Mucosa of descending colon (tissue), 3 donors: ENCODE measurements at regions not wholly inside any gene's neighbourhood (a gene's known extent, or its start where the extent isn't known, plus 50 kb on each side); places are given as distances from the start of the nearest gene placed in this dataset.

Source experiments
- ATAC-seq: fragments of 200-7000 bp; cut with Tn5 transposase; one replicate; pipeline ENCODE4 v1.9.1; 2020; ENCODE audit warnings: mild to moderate bottlenecking, moderate library complexity
- DNase-seq, 3 donors: peaks; one replicate each; pipeline ENCODE4 v3.0.0-alpha.2; 2020
- H3K36me3 ChIP-seq: fragments of 200-600 bp; one replicate; pipeline ENCODE4 v1.8.0; 2021; ENCODE audit warnings: low read depth, mild to moderate bottlenecking
- H3K4me1 ChIP-seq: fragments of 200-600 bp; one replicate; pipeline ENCODE4 v1.8.0; 2021; ENCODE audit warnings: low read depth, mild to moderate bottlenecking
- H3K4me3 ChIP-seq: fragments of 200-600 bp; one replicate; pipeline ENCODE4 v1.8.0; 2021; ENCODE audit warnings: mild to moderate bottlenecking
- H3K9me3 ChIP-seq: fragments of 200-600 bp; one replicate; pipeline ENCODE4 v1.8.0; 2021; ENCODE audit warnings: mild to moderate bottlenecking
- intact Hi-C, 2 donors: fragments of 100-400 bp; cut with DNase I in 1 of 2; cut with micrococcal nuclease in 1 of 2; formaldehyde crosslinking; loops; one replicate each; pipeline versions ENCODE4 v1.11.0 to v1.11.1; 2022; cut with DNase I, micrococcal nuclease
- TF ChIP-seq, protein P1 (sequence below): fragments of 200-600 bp; IDR thresholded peaks from one replicate; pipeline ENCODE4 v1.8.0; 2022; ENCODE audit warnings: antibody characterized with exemption, mild to moderate bottlenecking
- donor health status: DM: no; HTN: no; CAD: no; lungs with moderate emphysema.
- donor health status: DM: no; HTN: no; CAD: no.
- donor health status: DM: no; HTN: yes; CAD: no.

DNA sequence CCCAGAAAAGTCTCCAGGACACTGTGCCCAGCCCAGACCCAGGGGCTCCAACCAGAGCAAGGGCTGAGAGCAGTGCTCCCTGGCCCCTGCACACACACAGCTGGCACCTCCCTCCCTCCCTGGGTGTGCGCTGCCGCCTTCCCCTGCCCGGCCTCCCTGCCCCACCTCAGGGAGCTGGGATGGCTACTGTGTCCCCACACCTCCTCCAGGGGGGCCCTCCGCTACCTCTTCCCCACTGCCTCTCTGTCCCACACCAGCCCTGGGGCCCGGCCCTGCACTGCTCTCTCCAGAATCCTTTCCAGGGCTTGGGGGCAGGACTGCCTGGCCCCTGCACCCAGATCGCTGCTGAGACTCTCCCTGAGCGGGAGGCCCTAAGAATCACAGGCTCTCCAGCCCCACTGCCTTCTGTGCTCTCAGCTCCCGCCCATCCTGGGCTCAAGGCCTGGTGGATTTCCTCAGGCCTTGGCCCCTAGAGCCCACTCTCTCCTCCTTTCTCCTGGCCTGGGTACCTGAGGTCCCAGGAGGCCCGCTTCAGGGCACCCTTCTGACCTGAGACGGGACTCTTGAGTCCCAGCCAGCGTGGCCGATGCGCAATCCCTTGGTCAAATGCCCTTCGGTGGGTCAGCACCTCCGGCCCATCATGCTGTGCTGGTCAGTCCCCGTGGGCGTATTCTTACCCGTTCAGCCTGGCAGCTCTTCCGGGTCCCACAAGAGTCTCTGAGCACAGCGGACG, 276.8 kb upstream of the HDAC4 start:
- TF ChIP-seq, protein P1, sequence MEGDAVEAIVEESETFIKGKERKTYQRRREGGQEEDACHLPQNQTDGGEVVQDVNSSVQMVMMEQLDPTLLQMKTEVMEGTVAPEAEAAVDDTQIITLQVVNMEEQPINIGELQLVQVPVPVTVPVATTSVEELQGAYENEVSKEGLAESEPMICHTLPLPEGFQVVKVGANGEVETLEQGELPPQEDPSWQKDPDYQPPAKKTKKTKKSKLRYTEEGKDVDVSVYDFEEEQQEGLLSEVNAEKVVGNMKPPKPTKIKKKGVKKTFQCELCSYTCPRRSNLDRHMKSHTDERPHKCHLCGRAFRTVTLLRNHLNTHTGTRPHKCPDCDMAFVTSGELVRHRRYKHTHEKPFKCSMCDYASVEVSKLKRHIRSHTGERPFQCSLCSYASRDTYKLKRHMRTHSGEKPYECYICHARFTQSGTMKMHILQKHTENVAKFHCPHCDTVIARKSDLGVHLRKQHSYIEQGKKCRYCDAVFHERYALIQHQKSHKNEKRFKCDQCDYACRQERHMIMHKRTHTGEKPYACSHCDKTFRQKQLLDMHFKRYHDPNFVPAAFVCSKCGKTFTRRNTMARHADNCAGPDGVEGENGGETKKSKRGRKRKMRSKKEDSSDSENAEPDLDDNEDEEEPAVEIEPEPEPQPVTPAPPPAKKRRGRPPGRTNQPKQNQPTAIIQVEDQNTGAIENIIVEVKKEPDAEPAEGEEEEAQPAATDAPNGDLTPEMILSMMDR: no peak
- intact Hi-C loops: no loop called here
- DNase-seq (no peak), ATAC-seq (no peak)
- Histone ChIP-seq H3K4me1 (no peaks in the 10 kb centered on the region), H3K4me3 (no peak overlapping the region), H3K9me3 (no peaks in the 10 kb centered on the region), H3K36me3 (no peaks in the 10 kb centered on the region)

DNA sequence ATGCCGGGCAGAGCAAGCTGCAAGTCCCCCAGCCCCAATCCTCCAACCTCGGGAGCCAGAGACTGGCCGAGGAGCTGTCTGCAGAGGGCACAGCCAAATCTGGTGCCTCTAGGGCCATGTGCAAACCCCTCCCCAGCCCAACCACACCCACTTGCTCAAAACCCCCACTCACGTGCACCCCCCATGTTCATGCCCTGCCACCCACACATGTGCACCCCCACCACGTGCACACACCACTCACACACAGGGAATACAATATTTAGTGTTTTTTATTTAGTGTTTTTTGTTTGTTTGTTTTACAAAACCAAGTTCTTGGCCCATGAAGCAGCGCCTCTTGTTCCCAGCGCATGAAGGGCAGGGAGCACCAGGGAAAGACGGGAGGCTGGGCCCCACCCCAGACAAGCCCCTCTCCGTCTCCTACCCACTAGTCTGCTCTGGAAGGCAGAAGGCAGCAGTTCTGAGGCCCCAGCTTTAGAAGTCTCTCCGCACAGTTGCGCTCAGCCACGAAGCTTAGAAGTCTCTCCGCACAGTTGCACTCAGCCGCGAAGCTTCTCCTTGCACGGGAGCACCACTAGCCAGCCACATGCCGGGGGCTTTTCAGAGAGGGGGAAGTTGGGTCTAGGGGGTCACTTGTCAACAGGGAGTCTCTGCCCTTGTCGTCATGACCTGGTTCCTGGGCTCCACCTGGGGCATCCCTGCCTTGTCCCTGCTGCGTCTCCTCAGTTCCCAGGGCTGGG, 276.1 kb upstream of the HDAC4 start:
- Histone ChIP-seq H3K36me3 (no peaks in the 10 kb centered on the region), H3K4me1 (no peaks in the 10 kb centered on the region), H3K4me3 (no peak overlapping the region), H3K9me3 (no peaks in the 10 kb centered on the region)
- no peak for DNase-seq
- TF ChIP-seq, protein P1: no peak
- intact Hi-C loops: no loop called here
- no peak for ATAC-seq

DNA sequence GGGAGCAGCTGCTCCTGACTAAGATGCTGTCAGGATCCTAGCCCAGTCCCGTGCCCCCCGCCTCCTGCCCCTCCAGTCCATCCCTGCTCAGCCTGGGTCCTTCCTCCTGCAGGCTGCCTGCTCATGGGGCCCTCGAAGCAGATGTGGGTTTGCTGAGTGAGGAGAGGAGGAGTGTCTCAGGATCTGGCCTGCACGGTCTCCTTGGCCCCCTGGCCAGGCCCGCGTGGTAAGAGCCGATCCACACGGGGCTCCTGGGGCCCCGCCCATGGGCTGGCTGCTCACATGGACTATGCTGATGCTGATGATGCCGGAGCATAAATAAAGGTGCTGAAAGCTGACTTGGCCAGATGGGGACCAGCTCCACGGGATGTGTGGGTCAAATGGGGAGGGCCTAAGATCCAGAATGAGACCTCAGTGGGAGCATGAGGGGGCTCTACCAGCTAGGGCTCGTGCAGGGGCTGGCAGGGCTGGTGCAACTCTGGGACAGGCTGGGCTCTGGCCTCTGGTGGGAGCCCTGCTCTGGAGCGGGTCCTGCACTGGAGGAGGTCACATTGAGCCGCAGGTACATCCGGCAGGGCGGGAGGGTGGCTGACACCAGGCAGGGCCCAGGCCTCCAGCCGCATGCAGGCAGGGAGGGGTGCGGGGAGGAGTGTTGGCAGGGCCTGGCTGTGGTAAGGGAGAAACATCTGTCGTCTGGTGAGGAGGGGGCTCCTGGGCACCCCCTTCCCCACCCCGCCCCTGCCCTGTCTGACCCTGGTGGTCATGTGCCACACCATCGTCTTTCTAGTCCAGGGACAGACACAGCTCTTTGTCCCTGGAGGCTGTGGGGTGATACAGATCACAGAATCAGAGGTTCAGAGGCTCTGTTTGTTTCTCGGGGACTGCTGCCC, 275.3 kb upstream of the HDAC4 start:
- Histone ChIP-seq H3K36me3 (no peaks in the 10 kb centered on the region), H3K4me1 (no peaks in the 10 kb centered on the region), H3K4me3 (no peak overlapping the region), H3K9me3 (no peaks in the 10 kb centered on the region)
- no peak for ATAC-seq
- TF ChIP-seq, protein P1: no peak
- intact Hi-C loops: no loop called here
- no peak for DNase-seq

DNA sequence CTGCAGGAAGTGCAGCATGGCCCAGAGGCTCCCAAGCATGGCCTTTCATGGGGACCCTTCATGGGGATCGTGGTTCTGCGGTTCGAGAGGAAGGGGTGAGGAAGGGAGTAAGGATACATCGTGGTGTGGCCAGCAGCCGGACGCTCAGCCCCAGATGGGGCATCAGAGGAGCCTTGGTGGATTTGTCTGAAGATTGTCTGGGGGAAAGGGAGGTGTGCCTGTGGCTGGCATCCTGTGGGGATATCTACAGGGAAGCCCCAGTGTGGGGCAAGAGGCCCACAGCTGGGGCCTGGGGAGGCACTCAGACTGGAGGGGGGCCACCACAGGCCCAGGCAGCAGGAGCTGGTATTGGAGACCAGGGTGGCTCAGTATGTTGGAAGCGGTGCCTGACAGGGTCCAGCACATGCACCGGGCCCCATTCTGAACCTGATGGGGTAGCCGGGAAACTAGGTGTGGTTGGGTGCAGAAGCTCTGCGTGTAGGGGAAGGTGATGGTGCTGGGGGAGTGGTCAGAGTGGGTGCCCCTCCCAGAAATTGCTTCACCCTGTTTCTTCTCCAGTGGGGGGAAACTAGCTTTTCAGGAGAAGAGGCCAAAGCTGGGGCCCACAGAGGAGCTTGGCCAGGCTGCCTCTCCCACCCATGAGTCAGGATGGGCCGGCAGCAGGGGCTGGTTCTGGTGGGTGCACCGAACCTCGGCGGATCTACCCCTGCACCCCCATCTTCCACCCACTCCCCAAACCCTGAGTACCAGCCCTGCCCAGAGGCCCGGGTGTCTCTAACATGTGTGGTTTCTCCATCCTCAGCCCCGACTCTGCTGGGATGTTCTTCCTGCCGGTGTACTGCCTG, 274.4 kb upstream of the HDAC4 start:
- ATAC-seq: no peak
- H3K36me3 ChIP-seq: no peaks in the 10 kb centered on the region
- no peaks in the 10 kb centered on the region for H3K4me1 ChIP-seq
- TF ChIP-seq, protein P1: no peak
- intact Hi-C loops: no loop called here
- H3K9me3 ChIP-seq: no peaks in the 10 kb centered on the region
- DNase-seq: no peak
- H3K4me3 ChIP-seq: no peak overlapping the region
